ENCODE measurements at regions not wholly inside any gene's neighbourhood (a gene's known extent, or its start where the extent isn't known, plus 50 kb on each side); places are given as distances from the start of the nearest gene placed in this dataset.

GRCh38 chr5:61617039-61617438, 285.0 kb downstream of the ZSWIM6 start:
- TF ChIP-seq CTCF (IDR thresholded peaks at IDR 0.05; ENCODE audit: low read depth, low read length), result no peak
- H3K4me3 ChIP-seq (ENCODE audit: low read depth, low read length), result no peak overlapping the region

- no peak overlapping the region for H3K4me3 ChIP-seq (ENCODE audit: low read depth, low read length)
- no peak for TF ChIP-seq CTCF (IDR thresholded peaks at IDR 0.05; ENCODE audit: low read depth, low read length)
These were observed 286.0 kb downstream of the ZSWIM6 start for GRCh38 chr5:61617995-61618525.

- TF ChIP-seq CTCF (IDR thresholded peaks at IDR 0.05; ENCODE audit: low read depth, low read length), result no peak
- no peak overlapping the region for H3K4me3 ChIP-seq (ENCODE audit: low read depth, low read length)
These were observed 286.5 kb downstream of the ZSWIM6 start for GRCh38 chr5:61618577-61618976.

- TF ChIP-seq CTCF (IDR thresholded peaks at IDR 0.05; ENCODE audit: low read depth, low read length), result no peak
- H3K4me3 ChIP-seq (ENCODE audit: low read depth, low read length), result no peak overlapping the region
These were observed 287.2 kb downstream of the ZSWIM6 start for GRCh38 chr5:61619289-61619688.

DNA sequence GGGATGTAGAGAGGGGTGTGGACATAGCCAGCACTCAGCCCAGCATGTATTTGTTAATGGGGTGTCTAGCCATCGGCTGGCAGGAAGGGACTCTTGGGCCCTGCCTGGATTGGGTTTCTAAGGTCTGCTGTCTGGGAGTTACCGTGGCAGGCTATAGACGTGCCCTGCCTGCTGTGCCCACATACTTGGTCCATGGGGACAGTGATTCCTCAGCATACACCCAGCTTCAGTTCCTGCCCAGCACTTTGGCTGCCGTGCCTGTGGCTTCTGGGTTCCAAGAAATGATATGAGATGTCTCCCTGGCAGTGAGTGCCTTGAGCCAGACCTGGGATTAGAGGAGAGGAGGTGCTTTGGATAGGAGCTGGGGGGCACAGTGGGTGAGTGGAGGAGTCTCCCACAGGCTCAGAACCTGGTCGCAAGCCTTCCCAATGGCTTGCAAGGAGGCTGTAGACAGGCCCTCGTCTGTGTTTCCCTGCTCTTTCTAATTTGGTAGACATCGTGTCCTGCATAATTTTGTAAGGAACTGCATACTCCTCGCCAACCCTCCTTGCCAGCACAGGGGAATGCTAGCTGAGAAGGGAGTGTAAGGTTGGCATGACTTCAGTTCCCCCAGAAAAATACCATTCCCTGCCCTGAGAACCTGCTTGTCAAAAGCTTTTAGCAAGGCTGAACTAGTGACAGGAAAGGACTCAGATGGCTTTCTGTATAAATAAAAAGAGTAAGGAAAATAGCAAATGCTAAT, 287.9 kb downstream of the ZSWIM6 start:
- TF ChIP-seq CTCF (IDR thresholded peaks at IDR 0.05; ENCODE audit: low read depth, low read length), result no peak
- no peak overlapping the region for H3K4me3 ChIP-seq (ENCODE audit: low read depth, low read length)

- no peak overlapping the region for H3K4me3 ChIP-seq (ENCODE audit: low read depth, low read length)
- no peak for TF ChIP-seq CTCF (IDR thresholded peaks at IDR 0.05; ENCODE audit: low read depth, low read length)
These were observed 288.7 kb downstream of the ZSWIM6 start for GRCh38 chr5:61620699-61621182.

DNA sequence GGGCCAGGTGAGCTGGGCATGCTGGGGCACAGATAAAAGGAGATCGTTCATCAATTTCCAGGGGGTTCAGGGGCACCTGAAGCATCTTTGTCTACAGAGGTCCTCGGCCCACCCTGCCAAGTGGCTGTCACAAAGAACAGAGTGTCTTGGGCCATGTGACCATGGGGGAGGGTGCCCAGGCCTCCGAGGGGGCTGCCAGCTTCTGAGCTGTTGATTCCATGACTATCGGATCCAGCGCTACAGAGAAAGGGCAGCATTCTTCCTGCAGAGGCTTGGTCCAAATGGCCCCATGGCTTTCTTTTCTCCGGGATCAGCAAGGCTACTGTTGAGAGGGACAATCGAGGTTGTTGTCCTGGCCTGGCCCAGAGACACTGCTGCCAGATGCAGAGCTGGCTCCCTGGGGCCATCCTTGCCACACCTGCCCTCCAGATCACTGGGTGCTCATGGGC, 289.2 kb downstream of the ZSWIM6 start:
- H3K4me3 ChIP-seq (ENCODE audit: low read depth, low read length), result no peak overlapping the region

More for the DNA sequence above, 289.2 kb downstream of the ZSWIM6 start:
- TF ChIP-seq CTCF (IDR thresholded peaks at IDR 0.05; ENCODE audit: low read depth, low read length), result no peak

Measured in WI38 (cell line).